A549 (cell line): ENCODE measurements at regions not wholly inside any gene's neighbourhood (a gene's known extent, or its start where the extent isn't known, plus 50 kb on each side); places are given as distances from the start of the nearest gene placed in this dataset.

Experiments
- CHD4 ChIP-seq: fragments of 200-600 bp; sonication (generic); IDR thresholded peaks from 2 replicates; pipeline ENCODE4 v1.6.1; 2016; ENCODE audit warnings: antibody characterized with exemption, mild to moderate bottlenecking, borderline replicate concordance
- EHMT2 ChIP-seq: fragments of 200-600 bp; sonication (generic); IDR thresholded peaks from 2 replicates; pipeline ENCODE4 v1.6.1; 2016; ENCODE audit warnings: antibody characterized with exemption, low read depth, mild to moderate bottlenecking, moderate library complexity
- EP300 ChIP-seq, 2 experiments: fragments of >200 bp; sonication (Bioruptor Twin); formaldehyde crosslinking; IDR thresholded peaks; 2 replicates in 1 of 2; 3 replicates in 1 of 2; pipeline ENCODE4 v1.6.1; 2016 to 2017
- MYC ChIP-seq: IDR thresholded peaks from 2 replicates; pipeline ENCODE4 v1.6.1; 2012; ENCODE audit warnings: mild to moderate bottlenecking, inconsistent platforms, low read length, improper control_type of control experiment, borderline replicate concordance
- POLR2A ChIP-seq: IDR thresholded peaks from 2 replicates; pipeline ENCODE4 v1.6.1; 2012; ENCODE audit warnings: mild to moderate bottlenecking, low read length
- POLR2AphosphoS2 ChIP-seq: conservative IDR thresholded peaks from 2 replicates; pipeline ENCODE4 v1.6.1; 2012; ENCODE audit warnings: low read length, improper control_type of control experiment, inconsistent platforms
- RAD21 ChIP-seq, 2 experiments: fragments of >200 bp in 1 of 2; sonication (Bioruptor Twin) in 1 of 2; formaldehyde crosslinking in 1 of 2; IDR thresholded peaks in 1 of 2; conservative IDR thresholded peaks in 1 of 2; 2 replicates in 1 of 2; 3 replicates in 1 of 2; pipeline ENCODE4 v1.6.1; 2012 to 2018; ENCODE audit warnings: inconsistent platforms in 1 of 2
- RFX5 ChIP-seq: fragments of 450-650 bp; IDR thresholded peaks from 2 replicates; pipeline ENCODE4 v1.7.1; 2014; ENCODE audit warnings: antibody characterized with exemption, mild to moderate bottlenecking, moderate library complexity
- RNF2 ChIP-seq: fragments of 200-600 bp; sonication (generic); IDR thresholded peaks from 2 replicates; pipeline ENCODE4 v1.6.1; 2016; ENCODE audit warnings: low read depth, mild to moderate bottlenecking, antibody characterized with exemption, moderate library complexity, borderline replicate concordance
- TF ChIP-seq, protein P1 (sequence below): IDR thresholded peaks from 2 replicates; pipeline ENCODE4 v1.6.1; 2012; ENCODE audit warnings: low read depth, borderline replicate concordance
- TF ChIP-seq, protein P2 (sequence below): fragments of >200 bp; sonication (Bioruptor Twin); formaldehyde crosslinking; IDR thresholded peaks from 3 replicates; pipeline ENCODE4 v1.5.1; 2016
- TF ChIP-seq, protein P3 (sequence below): IDR thresholded peaks from 2 replicates; pipeline ENCODE4 v1.6.1; 2012

DNA sequence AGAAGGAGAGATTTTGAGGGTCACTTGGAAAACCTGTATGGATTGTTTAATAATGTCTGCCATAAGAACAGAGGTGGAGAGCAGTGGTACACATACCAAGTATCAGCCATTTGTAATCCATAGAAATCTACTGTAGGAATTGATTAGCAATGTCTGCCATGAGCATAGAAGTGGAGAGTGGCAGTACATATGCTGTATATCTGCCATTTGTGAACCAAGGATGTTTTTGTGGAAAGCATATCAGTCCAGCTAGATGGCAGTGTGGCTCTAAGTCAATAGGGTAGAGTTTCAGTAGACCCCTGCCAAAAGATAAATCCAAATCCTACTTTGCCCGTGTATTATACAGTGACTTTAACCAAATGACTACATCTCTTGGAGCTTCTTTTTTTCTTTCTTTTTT, 82.9 kb upstream of the SEZ6L start:
- TF ChIP-seq POLR2A: no peak
- TF ChIP-seq POLR2AphosphoS2: no peak
- TF ChIP-seq, protein P1, sequence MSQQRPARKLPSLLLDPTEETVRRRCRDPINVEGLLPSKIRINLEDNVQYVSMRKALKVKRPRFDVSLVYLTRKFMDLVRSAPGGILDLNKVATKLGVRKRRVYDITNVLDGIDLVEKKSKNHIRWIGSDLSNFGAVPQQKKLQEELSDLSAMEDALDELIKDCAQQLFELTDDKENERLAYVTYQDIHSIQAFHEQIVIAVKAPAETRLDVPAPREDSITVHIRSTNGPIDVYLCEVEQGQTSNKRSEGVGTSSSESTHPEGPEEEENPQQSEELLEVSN: no peak
- TF ChIP-seq CHD4: no peak
- no peak for TF ChIP-seq RAD21 (conservative IDR thresholded peaks at IDR 0.05 in 1 of 2, IDR thresholded peaks at IDR 0.05 in 1 of 2)
- TF ChIP-seq RFX5: no peak
- no peak for TF ChIP-seq EP300 (IDR thresholded peaks at IDR 0.05)
- TF ChIP-seq, protein P2, sequence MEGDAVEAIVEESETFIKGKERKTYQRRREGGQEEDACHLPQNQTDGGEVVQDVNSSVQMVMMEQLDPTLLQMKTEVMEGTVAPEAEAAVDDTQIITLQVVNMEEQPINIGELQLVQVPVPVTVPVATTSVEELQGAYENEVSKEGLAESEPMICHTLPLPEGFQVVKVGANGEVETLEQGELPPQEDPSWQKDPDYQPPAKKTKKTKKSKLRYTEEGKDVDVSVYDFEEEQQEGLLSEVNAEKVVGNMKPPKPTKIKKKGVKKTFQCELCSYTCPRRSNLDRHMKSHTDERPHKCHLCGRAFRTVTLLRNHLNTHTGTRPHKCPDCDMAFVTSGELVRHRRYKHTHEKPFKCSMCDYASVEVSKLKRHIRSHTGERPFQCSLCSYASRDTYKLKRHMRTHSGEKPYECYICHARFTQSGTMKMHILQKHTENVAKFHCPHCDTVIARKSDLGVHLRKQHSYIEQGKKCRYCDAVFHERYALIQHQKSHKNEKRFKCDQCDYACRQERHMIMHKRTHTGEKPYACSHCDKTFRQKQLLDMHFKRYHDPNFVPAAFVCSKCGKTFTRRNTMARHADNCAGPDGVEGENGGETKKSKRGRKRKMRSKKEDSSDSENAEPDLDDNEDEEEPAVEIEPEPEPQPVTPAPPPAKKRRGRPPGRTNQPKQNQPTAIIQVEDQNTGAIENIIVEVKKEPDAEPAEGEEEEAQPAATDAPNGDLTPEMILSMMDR: no peak
- TF ChIP-seq MYC: no peak
- TF ChIP-seq EHMT2: no peak
- TF ChIP-seq, protein P3, sequence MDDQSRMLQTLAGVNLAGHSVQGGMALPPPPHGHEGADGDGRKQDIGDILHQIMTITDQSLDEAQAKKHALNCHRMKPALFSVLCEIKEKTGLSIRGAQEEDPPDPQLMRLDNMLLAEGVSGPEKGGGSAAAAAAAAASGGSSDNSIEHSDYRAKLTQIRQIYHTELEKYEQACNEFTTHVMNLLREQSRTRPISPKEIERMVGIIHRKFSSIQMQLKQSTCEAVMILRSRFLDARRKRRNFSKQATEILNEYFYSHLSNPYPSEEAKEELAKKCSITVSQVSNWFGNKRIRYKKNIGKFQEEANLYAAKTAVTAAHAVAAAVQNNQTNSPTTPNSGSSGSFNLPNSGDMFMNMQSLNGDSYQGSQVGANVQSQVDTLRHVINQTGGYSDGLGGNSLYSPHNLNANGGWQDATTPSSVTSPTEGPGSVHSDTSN: no peak
- no peak for TF ChIP-seq RNF2
